ENCODE measurements at regions not wholly inside any gene's neighbourhood (a gene's known extent, or its start where the extent isn't known, plus 50 kb on each side); places are given as distances from the start of the nearest gene placed in this dataset.

DNA sequence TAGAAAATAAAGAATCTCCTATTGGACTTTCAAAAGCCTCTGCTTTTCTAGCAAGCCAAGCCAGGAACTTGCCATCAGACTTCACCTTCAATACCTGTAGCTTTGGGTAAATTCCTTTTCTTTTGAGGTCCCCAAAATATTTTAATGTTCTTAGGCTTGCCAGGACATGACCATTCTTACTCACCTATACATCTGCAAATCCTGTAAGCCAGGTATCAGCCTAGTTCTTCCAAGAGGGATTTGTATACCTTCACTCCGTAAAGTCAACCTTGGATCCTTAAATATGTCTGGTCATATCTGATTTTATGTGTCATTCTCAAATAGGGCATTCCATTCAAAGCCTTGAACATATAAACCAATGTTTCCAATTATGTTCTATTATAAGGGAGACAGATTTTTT is 210.6 kb upstream of the CELF2 start:
- DNase-seq (ENCODE audit: extremely low spot score): no peak
- POLR2A ChIA-PET: no interaction called here
- CTCF ChIA-PET: interaction anchor here (1.0 kb wide), 1 partner anchor 92 kb away, joined by 3 read pairs; no protein-coding TSS in a partner anchor
- TF ChIP-seq, protein P1, sequence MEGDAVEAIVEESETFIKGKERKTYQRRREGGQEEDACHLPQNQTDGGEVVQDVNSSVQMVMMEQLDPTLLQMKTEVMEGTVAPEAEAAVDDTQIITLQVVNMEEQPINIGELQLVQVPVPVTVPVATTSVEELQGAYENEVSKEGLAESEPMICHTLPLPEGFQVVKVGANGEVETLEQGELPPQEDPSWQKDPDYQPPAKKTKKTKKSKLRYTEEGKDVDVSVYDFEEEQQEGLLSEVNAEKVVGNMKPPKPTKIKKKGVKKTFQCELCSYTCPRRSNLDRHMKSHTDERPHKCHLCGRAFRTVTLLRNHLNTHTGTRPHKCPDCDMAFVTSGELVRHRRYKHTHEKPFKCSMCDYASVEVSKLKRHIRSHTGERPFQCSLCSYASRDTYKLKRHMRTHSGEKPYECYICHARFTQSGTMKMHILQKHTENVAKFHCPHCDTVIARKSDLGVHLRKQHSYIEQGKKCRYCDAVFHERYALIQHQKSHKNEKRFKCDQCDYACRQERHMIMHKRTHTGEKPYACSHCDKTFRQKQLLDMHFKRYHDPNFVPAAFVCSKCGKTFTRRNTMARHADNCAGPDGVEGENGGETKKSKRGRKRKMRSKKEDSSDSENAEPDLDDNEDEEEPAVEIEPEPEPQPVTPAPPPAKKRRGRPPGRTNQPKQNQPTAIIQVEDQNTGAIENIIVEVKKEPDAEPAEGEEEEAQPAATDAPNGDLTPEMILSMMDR (IDR thresholded peaks at IDR 0.05; ENCODE audit: control extremely low read depth, extremely low read depth, low read depth, missing control alignments): no peak

DNA sequence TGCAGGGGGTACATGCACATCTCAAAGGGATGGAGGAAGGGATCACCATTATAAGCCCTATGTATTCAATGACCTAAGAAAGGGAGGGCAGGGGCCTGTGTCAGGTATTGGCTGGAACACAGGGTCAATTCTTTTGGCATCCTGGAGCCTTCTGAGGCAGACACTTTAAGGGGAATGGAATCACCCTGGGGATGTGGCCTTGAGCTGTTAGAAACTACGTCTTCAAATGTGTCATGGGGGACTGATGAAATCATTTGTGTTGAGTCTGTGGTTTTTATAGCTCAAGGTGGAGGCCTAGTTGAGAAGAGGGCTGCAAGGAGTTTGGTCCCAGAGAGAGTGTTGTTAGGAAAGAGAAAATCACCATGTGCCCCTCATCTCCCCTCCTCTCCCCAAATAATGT is 206.1 kb upstream of the CELF2 start:
- TF ChIP-seq, protein P1 (IDR thresholded peaks at IDR 0.05; ENCODE audit: control extremely low read depth, extremely low read depth, low read depth, missing control alignments): no peak
- ChIA-PET POLR2A (no interaction called here), CTCF (no interaction called here)
- DNase-seq (ENCODE audit: extremely low spot score): no peak

DNA sequence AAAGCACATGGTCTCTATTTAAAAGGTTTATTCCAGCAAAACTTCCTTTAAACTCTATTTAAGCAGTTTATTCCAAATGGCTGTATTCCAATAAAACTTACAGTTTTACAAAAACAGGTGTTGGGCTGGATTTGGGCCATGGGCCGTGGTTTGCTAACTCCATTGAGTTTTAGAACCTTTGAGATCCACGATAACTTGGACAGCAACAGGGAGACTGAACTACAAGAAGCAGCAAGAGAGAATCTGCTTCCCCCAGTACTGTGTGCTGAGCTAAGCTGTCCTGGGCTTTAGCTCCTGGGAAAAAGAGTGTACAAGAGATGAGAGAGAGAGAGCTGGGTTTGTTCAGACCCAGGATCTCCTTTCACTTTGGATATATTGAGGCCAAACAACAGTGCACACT is 204.0 kb upstream of the CELF2 start:
- ChIA-PET CTCF (interaction anchor here (1.4 kb wide), 1 partner anchor 10 kb away, joined by 3 read pairs; no protein-coding TSS in a partner anchor), POLR2A (no interaction called here)
- TF ChIP-seq, protein P1 (IDR thresholded peaks at IDR 0.05; ENCODE audit: control extremely low read depth, extremely low read depth, low read depth, missing control alignments): no peak
- no peak for DNase-seq (ENCODE audit: extremely low spot score)

DNA sequence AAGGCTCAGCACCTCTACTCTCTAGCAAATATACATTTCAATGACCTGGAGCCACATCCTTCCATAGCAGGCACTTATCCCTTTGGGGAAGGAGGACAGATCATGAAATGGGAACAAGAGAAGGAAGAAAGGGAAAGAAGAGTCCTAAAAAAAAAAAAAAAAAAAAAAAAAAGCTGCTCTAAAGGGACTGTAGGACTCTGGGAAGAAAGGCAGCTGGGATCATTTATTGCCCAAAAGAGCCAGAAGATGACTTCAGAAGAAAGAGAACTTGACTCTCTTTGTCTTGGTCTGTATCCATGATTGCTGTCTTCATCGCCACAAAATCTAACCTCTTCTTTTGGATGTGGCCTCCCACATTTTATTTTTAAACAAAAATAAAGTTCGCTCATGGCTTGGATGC is 203.6 kb upstream of the CELF2 start:
- DNase-seq (ENCODE audit: extremely low spot score): no peak
- ChIA-PET POLR2A (no interaction called here), CTCF (interaction anchor here (1.4 kb wide), 1 partner anchor 9 kb away, joined by 3 read pairs; no protein-coding TSS in a partner anchor)
- TF ChIP-seq, protein P1 (IDR thresholded peaks at IDR 0.05; ENCODE audit: control extremely low read depth, extremely low read depth, low read depth, missing control alignments): no peak

DNA sequence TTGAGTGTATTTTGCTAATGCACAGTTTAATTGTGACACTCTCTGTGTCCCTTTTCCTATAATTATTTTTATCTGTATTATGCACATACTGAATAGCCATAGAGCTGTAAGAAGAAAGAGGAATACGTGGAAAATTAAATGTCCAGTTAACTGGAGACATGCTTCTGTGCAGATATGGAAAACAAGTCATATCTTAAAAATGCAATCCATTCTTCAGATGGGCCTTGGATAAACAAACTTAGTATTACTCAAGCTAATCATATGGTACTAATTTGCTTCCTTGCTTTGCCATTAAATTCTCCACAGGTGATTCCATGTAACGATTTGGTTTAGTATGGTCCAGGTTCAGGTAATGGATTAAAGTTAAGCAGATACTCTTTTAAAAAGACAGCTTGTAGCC is 201.2 kb upstream of the CELF2 start:
- TF ChIP-seq, protein P1 (IDR thresholded peaks at IDR 0.05; ENCODE audit: control extremely low read depth, extremely low read depth, low read depth, missing control alignments): no peak
- DNase-seq (ENCODE audit: extremely low spot score): no peak
- ChIA-PET CTCF (no interaction called here), POLR2A (no interaction called here)

DNA sequence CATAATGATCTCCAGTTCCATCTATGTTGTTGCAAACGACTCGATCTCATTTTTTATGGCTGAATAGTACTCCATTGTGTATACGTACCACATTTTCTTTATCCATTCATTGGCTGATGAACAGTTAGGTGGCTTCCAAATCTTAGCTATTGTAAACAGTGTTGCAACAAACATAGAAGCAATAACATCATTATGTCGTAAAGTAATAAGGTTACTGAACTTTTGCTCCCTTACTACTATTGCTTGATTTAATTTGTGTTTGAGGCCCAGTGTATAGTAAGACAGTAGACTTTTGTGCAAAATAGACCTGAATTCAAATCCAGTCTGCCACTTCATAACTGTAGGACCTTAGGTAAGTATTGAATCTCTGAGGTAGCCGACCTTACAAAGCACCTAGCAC is 200.1 kb upstream of the CELF2 start:
- CTCF ChIA-PET: no interaction called here

More for the DNA sequence above, 200.1 kb upstream of the CELF2 start:
- TF ChIP-seq, protein P1 (IDR thresholded peaks at IDR 0.05; ENCODE audit: control extremely low read depth, extremely low read depth, low read depth, missing control alignments): no peak
- no peak for DNase-seq (ENCODE audit: extremely low spot score)
- POLR2A ChIA-PET: no interaction called here
